H1 (cell line): ENCODE measurements at regions not wholly inside any gene's neighbourhood (a gene's known extent, or its start where the extent isn't known, plus 50 kb on each side); places are given as distances from the start of the nearest gene placed in this dataset.
A peak's percentile ranks its signal among the peaks of the same experiment; 100 is the strongest.

Experiments used
- CTCF ChIA-PET: fragments of 300-600 bp; sonication (Branson Sonifier 250); formaldehyde crosslinking; loops from one replicate; lab custom pipeline; 2021; ENCODE audit not compliant: partially characterized antibody; lab: Charles Lee
- POLR2A ChIA-PET: fragments of 300-600 bp; sonication (Branson Sonifier 250); formaldehyde crosslinking; loops from one replicate; lab custom pipeline; 2021; ENCODE audit warnings: inconsistent platforms; ENCODE audit not compliant: partially characterized antibody; lab: Charles Lee
- DNase-seq, 2 experiments: peaks; one replicate each; pipeline versions ENCODE4 v3.0.0 to v3.0.0-alpha.2; 2010 to 2022; ENCODE audit warnings: low spot score in 2 of 2, low read depth in 1 of 2, mixed read lengths in 1 of 2
- FAIRE-seq: peaks from 2 replicates; lab custom pipeline; 2011; peaks lifted over from hg19 to GRCh38; lab: Jason Lieb, UNC
- H2AFZ ChIP-seq: 2 replicates; pipeline ENCODE4 v1.8.1; 2012; ENCODE audit warnings: low read length, inconsistent platforms
- H2AK5ac ChIP-seq: 2 replicates; pipeline ENCODE4 v1.6.1; 2013; ENCODE audit warnings: low read depth, low read length
- H2BK120ac ChIP-seq: replicated peaks from 2 replicates; pipeline ENCODE3; 2013; ENCODE audit warnings: low read depth, low read length, inconsistent platforms
- H2BK12ac ChIP-seq: 2 replicates; pipeline ENCODE4 v1.6.1; 2013; ENCODE audit warnings: low read depth, low read length
- H2BK15ac ChIP-seq: 2 replicates; pipeline ENCODE4 v1.6.1; 2013; ENCODE audit warnings: low read length
- H2BK20ac ChIP-seq: 2 replicates; pipeline ENCODE4 v1.6.1; 2013; ENCODE audit warnings: low read length
- H2BK5ac ChIP-seq: 2 replicates; pipeline ENCODE4 v1.6.1; 2013; ENCODE audit warnings: low read depth, low read length
- H3K14ac ChIP-seq: 2 replicates; pipeline ENCODE4 v1.6.1; 2013; ENCODE audit warnings: inconsistent platforms; ENCODE audit not compliant: insufficient read length
- H3K18ac ChIP-seq: 2 replicates; pipeline ENCODE4 v1.6.1; 2013; ENCODE audit warnings: low read length; ENCODE audit errors: extremely low read depth
- H3K23ac ChIP-seq: 2 replicates; pipeline ENCODE4 v1.6.1; 2013; ENCODE audit warnings: inconsistent platforms; ENCODE audit not compliant: insufficient read length
- H3K23me2 ChIP-seq: 2 replicates; pipeline ENCODE4 v1.6.1; 2013; ENCODE audit warnings: low read depth, low read length
- H3K27ac ChIP-seq: 2 replicates; pipeline ENCODE4 v1.6.1; 2011; ENCODE audit warnings: low read depth, low read length, inconsistent platforms
- H3K27me3 ChIP-seq, 4 experiments: replicated peaks in 1 of 4; 1 replicate in 1 of 4; 2 replicates in 3 of 4; pipeline versions ENCODE4 v1.6.1 to v1.8.1; 2011 to 2013; ENCODE audit warnings: low read length in 3 of 4, mild to moderate bottlenecking in 3 of 4, inconsistent platforms in 2 of 4, mixed read lengths in 2 of 4, moderate library complexity in 1 of 4; ENCODE audit not compliant: control insufficient read depth in 3 of 4, insufficient read depth in 3 of 4; ENCODE audit errors: extremely low read depth in 1 of 4
- H3K36me3 ChIP-seq, 4 experiments: 2 replicates each; pipeline versions ENCODE4 v1.6.1 to v1.8.1; 2011 to 2013; ENCODE audit warnings: mild to moderate bottlenecking in 4 of 4, low read length in 3 of 4, moderate library complexity in 2 of 4, control low read depth in 1 of 4, inconsistent platforms in 1 of 4; ENCODE audit not compliant: insufficient read depth in 4 of 4, control insufficient read depth in 2 of 4
- H3K4ac ChIP-seq: replicated peaks from 2 replicates; pipeline ENCODE3; 2013; ENCODE audit warnings: low read length, low read depth, mixed read lengths, inconsistent platforms; ENCODE audit not compliant: insufficient read length
- H3K4me1 ChIP-seq, 4 experiments: replicated peaks in 1 of 4; 1 replicate in 1 of 4; 2 replicates in 3 of 4; pipeline versions ENCODE4 v1.6.1 to v1.8.1; 2011 to 2013; ENCODE audit warnings: low read length in 3 of 4, inconsistent platforms in 2 of 4, mixed read lengths in 1 of 4; ENCODE audit not compliant: insufficient read depth in 4 of 4, control insufficient read depth in 3 of 4
- H3K4me2 ChIP-seq, 2 experiments: 2 replicates each; pipeline versions ENCODE4 v1.6.1 to v1.8.1; 2011 to 2013; ENCODE audit warnings: low read depth in 2 of 2, low read length in 2 of 2, control low read depth in 1 of 2, inconsistent platforms in 1 of 2, mild to moderate bottlenecking in 1 of 2; ENCODE audit not compliant: insufficient read depth in 1 of 2
- H3K4me3 ChIP-seq, 4 experiments: fragments of 200-600, 300-600 bp in 1 of 4; sonication (generic), shearing (Covaris generic), sonication (Bioruptor Twin) in 1 of 4; 2 replicates each; pipeline versions ENCODE4 v1.5.1 to v1.8.1; 2011 to 2016; ENCODE audit warnings: low read length in 4 of 4, low read depth in 3 of 4, control low read depth in 2 of 4, inconsistent platforms in 2 of 4, mild to moderate bottlenecking in 2 of 4, mixed read lengths in 1 of 4, moderate library complexity in 1 of 4; ENCODE audit not compliant: insufficient read depth in 2 of 4; ENCODE audit errors: extremely low read depth in 1 of 4
- H3K56ac ChIP-seq: replicated peaks from 2 replicates; pipeline ENCODE3; 2013; ENCODE audit warnings: low read depth, mild to moderate bottlenecking, mixed read lengths, low read length, inconsistent platforms; ENCODE audit not compliant: insufficient read length
- H3K79me1 ChIP-seq: 2 replicates; pipeline ENCODE4 v1.6.1; 2013; ENCODE audit warnings: low read depth, low read length, control low read depth
- H3K79me2 ChIP-seq, 2 experiments: 2 replicates each; pipeline versions ENCODE4 v1.6.1 to v1.8.1; 2012 to 2013; ENCODE audit warnings: low read length in 2 of 2, mild to moderate bottlenecking in 2 of 2, inconsistent platforms in 1 of 2; ENCODE audit not compliant: insufficient read depth in 2 of 2, control insufficient read depth in 1 of 2
- H3K9ac ChIP-seq, 4 experiments: replicated peaks in 1 of 4; 1 replicate in 1 of 4; 2 replicates in 3 of 4; pipeline versions ENCODE4 v1.6.1 to v1.8.1; 2011 to 2013; ENCODE audit warnings: low read depth in 3 of 4, low read length in 3 of 4, control low read depth in 2 of 4, mild to moderate bottlenecking in 2 of 4, moderate library complexity in 2 of 4, inconsistent platforms in 1 of 4; ENCODE audit errors: extremely low read depth in 1 of 4
- H3K9me3 ChIP-seq, 2 experiments: 2 replicates each; pipeline versions ENCODE4 v1.6.1 to v1.8.1; 2012 to 2013; ENCODE audit warnings: mild to moderate bottlenecking in 2 of 2, moderate library complexity in 2 of 2, control low read depth in 1 of 2, inconsistent platforms in 1 of 2, low read depth in 1 of 2, low read length in 1 of 2, mixed read lengths in 1 of 2; ENCODE audit not compliant: insufficient read depth in 2 of 2
- H4K20me1 ChIP-seq, 2 experiments: replicated peaks in 1 of 2; 2 replicates each; pipeline versions ENCODE3 to v1.8.1; 2011 to 2013; ENCODE audit warnings: inconsistent platforms in 2 of 2, low read length in 2 of 2, mild to moderate bottlenecking in 1 of 2; ENCODE audit not compliant: insufficient read depth in 2 of 2, control insufficient read depth in 1 of 2
- H4K5ac ChIP-seq: 2 replicates; pipeline ENCODE4 v1.6.1; 2013; ENCODE audit warnings: low read length, low read depth, mixed read lengths, inconsistent platforms; ENCODE audit not compliant: insufficient read length
- H4K8ac ChIP-seq: 2 replicates; pipeline ENCODE4 v1.8.0; 2013; ENCODE audit warnings: mild to moderate bottlenecking, moderate library complexity, low read length, inconsistent platforms; ENCODE audit not compliant: insufficient read depth; ENCODE audit errors: extremely low read depth
- H4K91ac ChIP-seq: replicated peaks from 2 replicates; pipeline ENCODE3; 2013; ENCODE audit warnings: low read length, mixed read lengths, inconsistent platforms; ENCODE audit not compliant: insufficient read length
- GABPA ChIP-seq: IDR thresholded peaks from 2 replicates; pipeline ENCODE4 v1.6.1; 2011; ENCODE audit warnings: mild to moderate bottlenecking, low read length, moderate library complexity, borderline replicate concordance; ENCODE audit not compliant: insufficient read depth
- HDAC6 ChIP-seq: IDR thresholded peaks from one replicate; pipeline ENCODE4 v1.7.1; 2012; ENCODE audit warnings: low read depth, mild to moderate bottlenecking, inconsistent platforms, low read length, moderate library complexity
- MAFK ChIP-seq: IDR thresholded peaks from 2 replicates; pipeline ENCODE4 v1.6.1; 2012; ENCODE audit warnings: low read depth, mild to moderate bottlenecking, improper control_type of control experiment, low read length
- SP1 ChIP-seq: IDR thresholded peaks from 2 replicates; pipeline ENCODE4 v1.6.1; 2011; ENCODE audit warnings: low read depth, low read length
- TBP ChIP-seq: IDR thresholded peaks from 2 replicates; pipeline ENCODE4 v1.6.1; 2011; ENCODE audit warnings: low read depth, low read length, improper control_type of control experiment
- WGBS, 2 experiments: shearing (Covaris generic) in 1 of 2; methylation state at CpG; one replicate each; pipeline versions ENCODE4 v1.1.6 to v1.1.7; 2013 to 2015; ENCODE audit warnings: low lambda C conversion rate in 2 of 2, mixed read lengths in 2 of 2, inconsistent platforms in 1 of 2, low coverage in 1 of 2, missing lambda C conversion rate in 1 of 2; ENCODE audit not compliant: insufficient replicate concordance in 2 of 2, insufficient coverage in 1 of 2, insufficient read length in 1 of 2; ENCODE audit errors: extremely low coverage in 1 of 2, missing lambda C conversion rate in 1 of 2; 5-methylcytosine and 5-hydroxymethylcytosine counted together

GRCh38 chr16:87086156-87086555, 231.0 kb downstream of the C16orf95 start:
- Histone ChIP-seq H2BK5ac (no peak overlapping the region), H2BK12ac (no peak overlapping the region; the same call in 1 of the 2 replicates), H3K18ac (no peak overlapping the region), H2BK15ac (no peak overlapping the region), H2AFZ (no peak overlapping the region)
- TF ChIP-seq TBP (no peak), MAFK (no peak), HDAC6 (no peak), SP1 (no peak), GABPA (no peak)
- TF ChIP-seq, all 59 proteins: peak for 0
- H3K27me3 ChIP-seq, result no peaks in the 10 kb centered on the region
- H3K79me2 ChIP-seq, result no peaks in the 10 kb centered on the region
- no peak overlapping the region for H4K8ac ChIP-seq
- H4K5ac ChIP-seq, result no peak overlapping the region
- H3K23ac ChIP-seq, result no peak overlapping the region
- WGBS, 2 experiments, result 88% methylated on average over 4 of the region's 4 CpGs; no CpG with 5 or more reads in 1 of the 2 experiments
- no peaks in the 10 kb centered on the region for H3K79me1 ChIP-seq
- peak overlapping the region; percentile 35 for H4K91ac ChIP-seq
- no peak overlapping the region for H3K4ac ChIP-seq
- FAIRE-seq (no peak), DNase-seq (no peak)
- H2BK120ac ChIP-seq, result no peak overlapping the region
- H3K56ac ChIP-seq, result no peak overlapping the region
- POLR2A ChIA-PET, result no interaction called here
- no peak overlapping the region for H3K4me2 ChIP-seq
- H4K20me1 ChIP-seq, result no peaks in the 10 kb centered on the region
- H3K36me3 ChIP-seq, result no peaks in the 10 kb centered on the region
- H2AK5ac ChIP-seq, result no peak overlapping the region
- no peak overlapping the region; a peak in 1 of 7 replicates for H3K9ac ChIP-seq
- peaks cover 0 to 7% (median 1%) of the 10 kb centered on the region in 4 experiments; a peak in 3 of 7 replicates for H3K4me1 ChIP-seq
- no peak overlapping the region for H3K27ac ChIP-seq
- CTCF ChIA-PET, result interaction anchor here (0.9 to 1.3 kb wide), 2 partner anchors 15 to 23 kb away, joined by 3 read pairs; no protein-coding TSS in a partner anchor
- no peak overlapping the region for H3K14ac ChIP-seq
- H3K9me3 ChIP-seq, result peaks cover 13 to 14% of the 10 kb centered on the region in 2 experiments
- H3K4me3 ChIP-seq, result no peak overlapping the region
- H2BK20ac ChIP-seq, result no peak overlapping the region
- H3K23me2 ChIP-seq, result no peaks in the 10 kb centered on the region
